OCI-LY7 (cell line): ENCODE measurements at regions not wholly inside any gene's neighbourhood (a gene's known extent, or its start where the extent isn't known, plus 50 kb on each side); places are given as distances from the start of the nearest gene placed in this dataset.

Experiments used
- BruUV-seq: library from RNA; stranded (reverse); fragments of 400-500 nt; replicated peaks from 2 replicates; lab custom pipeline; 2021; lab: Mats Ljungman, UMichigan
- CTCF ChIA-PET: fragments of 300-600 bp; sonication (Branson Sonifier 250); formaldehyde crosslinking; loops from one replicate; lab custom pipeline; 2022; ENCODE audit warnings: antibody characterized with exemption; ENCODE audit not compliant: unreplicated experiment; lab: Charles Lee
- POLR2A ChIA-PET: fragments of 300-600 bp; sonication (Branson Sonifier 250); formaldehyde crosslinking; loops from one replicate; lab custom pipeline; 2022; ENCODE audit warnings: antibody characterized with exemption; lab: Charles Lee
- DNase-seq: peaks from one replicate; pipeline ENCODE4 v3.0.0-alpha.2; 2015; ENCODE audit warnings: low spot score
- H2AFZ ChIP-seq: fragments of 200-600 bp; sonication (generic), shearing (Covaris generic); 2 replicates; pipeline ENCODE4 v1.6.1; 2014; ENCODE audit warnings: mild to moderate bottlenecking, antibody characterized with exemption, low read length, moderate library complexity
- H3K27ac ChIP-seq: fragments of 200-600 bp; sonication (generic); 2 replicates; pipeline ENCODE4 v1.5.1; 2014; ENCODE audit warnings: mixed run types, low read depth, mild to moderate bottlenecking, moderate library complexity, low read length, inconsistent platforms; ENCODE audit not compliant: poor library complexity, severe bottlenecking
- H3K36me3 ChIP-seq: fragments of 200-600 bp; sonication (generic); 2 replicates; pipeline ENCODE4 v1.6.1; 2014; ENCODE audit warnings: mild to moderate bottlenecking, antibody characterized with exemption, low read length, moderate library complexity, mixed read lengths; ENCODE audit not compliant: insufficient read depth
- H3K4me1 ChIP-seq: fragments of 200-600 bp; sonication (generic); 2 replicates; pipeline ENCODE4 v1.5.1; 2014; ENCODE audit warnings: mild to moderate bottlenecking, low read length; ENCODE audit not compliant: insufficient read depth, poor library complexity, severe bottlenecking
- H3K4me2 ChIP-seq: fragments of 200-600 bp; sonication (generic); 2 replicates; pipeline ENCODE4 v1.6.1; 2014; ENCODE audit warnings: mild to moderate bottlenecking, low read length
- H3K4me3 ChIP-seq: fragments of 200-600 bp; sonication (generic); 2 replicates; pipeline ENCODE4 v1.5.1; 2014; ENCODE audit warnings: mild to moderate bottlenecking, low read depth, low read length; ENCODE audit not compliant: poor library complexity, severe bottlenecking
- H3K79me2 ChIP-seq: fragments of 200-600 bp; sonication (generic); 2 replicates; pipeline ENCODE4 v1.6.1; 2016; ENCODE audit warnings: low read depth, mild to moderate bottlenecking, low read length, moderate library complexity, mixed read lengths; ENCODE audit not compliant: insufficient read depth
- H3K9me2 ChIP-seq: fragments of 200-600 bp; sonication (generic); 2 replicates; pipeline ENCODE4 v1.6.1; 2016; ENCODE audit warnings: mild to moderate bottlenecking, low read length, mixed read lengths; ENCODE audit not compliant: insufficient read depth
- H3K9me3 ChIP-seq: fragments of 200-600 bp; sonication (generic); 2 replicates; pipeline ENCODE4 v1.6.1; 2014; ENCODE audit warnings: mild to moderate bottlenecking, mixed run types, low read length, mixed read lengths
- H4K20me1 ChIP-seq: fragments of 200-600 bp; sonication (generic); 2 replicates; pipeline ENCODE4 v1.6.1; 2014; ENCODE audit warnings: mild to moderate bottlenecking, antibody characterized with exemption, low read length, moderate library complexity, mixed read lengths; ENCODE audit not compliant: insufficient read depth
- CTCF ChIP-seq: fragments of 200-600 bp; sonication (generic); conservative IDR thresholded peaks from 2 replicates; pipeline ENCODE4 v1.5.1; 2014; ENCODE audit warnings: mild to moderate bottlenecking, antibody characterized with exemption, low read length, moderate library complexity, mixed read lengths
- EZH2phosphoT487 ChIP-seq: fragments of 200-600 bp; sonication (generic); IDR thresholded peaks from 2 replicates; pipeline ENCODE4 v1.6.1; 2018; ENCODE audit warnings: low read depth, borderline replicate concordance, mild to moderate bottlenecking, mixed run types, antibody characterized with exemption, low read length, moderate library complexity, mixed read lengths
- intact Hi-C: fragments of 100-400 bp; cut with micrococcal nuclease; formaldehyde crosslinking; loops from one replicate; pipeline ENCODE4 v1.10.0; 2022; ENCODE audit not compliant: unreplicated experiment

- H3K79me2 ChIP-seq: no peaks in the 10 kb centered on the region
- H3K9me3 ChIP-seq: no peaks in the 10 kb centered on the region
- no peak overlapping the region for H3K4me2 ChIP-seq
- ChIA-PET CTCF (no interaction called here), POLR2A (interaction anchor here (0.6 kb wide), 1 partner anchor 460 kb away, joined by 3 read pairs; no protein-coding TSS in a partner anchor)
- intact Hi-C loops: no loop called here
- DNase-seq: no peak
- H3K9me2 ChIP-seq: no peaks in the 10 kb centered on the region
- no TSS peak for BruUV-seq
- H3K27ac ChIP-seq: no peak overlapping the region
- no peaks in the 10 kb centered on the region for H3K36me3 ChIP-seq
- TF ChIP-seq EZH2phosphoT487: no peak
- TF ChIP-seq CTCF: no peak
- no peak overlapping the region for H2AFZ ChIP-seq
- no peaks in the 10 kb centered on the region for H3K4me1 ChIP-seq
- no peak overlapping the region for H3K4me3 ChIP-seq
- no peaks in the 10 kb centered on the region for H4K20me1 ChIP-seq
Observed at GRCh38 chr4:82042042-82042441, 331.7 kb downstream of the HNRNPD start.

- Histone ChIP-seq H3K4me3 (no peak overlapping the region), H3K79me2 (no peaks in the 10 kb centered on the region), H2AFZ (no peak overlapping the region), H3K4me1 (no peaks in the 10 kb centered on the region), H3K27ac (no peak overlapping the region), H3K4me2 (no peak overlapping the region), H3K36me3 (no peaks in the 10 kb centered on the region), H3K9me3 (no peaks in the 10 kb centered on the region), H3K9me2 (no peaks in the 10 kb centered on the region), H4K20me1 (no peaks in the 10 kb centered on the region)
- CTCF ChIA-PET: no interaction called here
- POLR2A ChIA-PET: no interaction called here
- intact Hi-C loops: no loop called here
- no TSS peak for BruUV-seq
- TF ChIP-seq EZH2phosphoT487 (no peak), CTCF (no peak)
- DNase-seq: no peak
Observed at GRCh38 chr4:82038936-82039335, 334.9 kb downstream of the HNRNPD start.

- no peak overlapping the region for H3K4me2 ChIP-seq
- no peak for DNase-seq
- H3K36me3 ChIP-seq: no peaks in the 10 kb centered on the region
- no peaks in the 10 kb centered on the region for H3K9me2 ChIP-seq
- H3K9me3 ChIP-seq: no peaks in the 10 kb centered on the region
- H3K4me3 ChIP-seq: no peak overlapping the region
- ChIA-PET CTCF (no interaction called here), POLR2A (interaction anchor here (0.5 kb wide), 1 partner anchor 121 kb away, joined by 3 read pairs; no protein-coding TSS in a partner anchor)
- no TSS peak for BruUV-seq
- H3K27ac ChIP-seq: no peak overlapping the region
- no peak for TF ChIP-seq CTCF
- no peak for TF ChIP-seq EZH2phosphoT487
- H3K79me2 ChIP-seq: no peaks in the 10 kb centered on the region
- no peak overlapping the region for H2AFZ ChIP-seq
- no peaks in the 10 kb centered on the region for H4K20me1 ChIP-seq
- intact Hi-C loops: no loop called here
- no peaks in the 10 kb centered on the region for H3K4me1 ChIP-seq
Observed at GRCh38 chr4:82036181-82036580, 337.6 kb downstream of the HNRNPD start.
